Glomerular endothelial cell (primary cell): ENCODE measurements at regions not wholly inside any gene's neighbourhood (a gene's known extent, or its start where the extent isn't known, plus 50 kb on each side); places are given as distances from the start of the nearest gene placed in this dataset.
A peak's percentile ranks its signal among the peaks of the same experiment; 100 is the strongest.

Experiments used
- DNase-seq: peaks from one replicate; pipeline ENCODE4 v3.0.0-alpha.2; 2011; ENCODE audit warnings: low read depth, low spot score; ENCODE audit errors: extremely low read depth

DNA sequence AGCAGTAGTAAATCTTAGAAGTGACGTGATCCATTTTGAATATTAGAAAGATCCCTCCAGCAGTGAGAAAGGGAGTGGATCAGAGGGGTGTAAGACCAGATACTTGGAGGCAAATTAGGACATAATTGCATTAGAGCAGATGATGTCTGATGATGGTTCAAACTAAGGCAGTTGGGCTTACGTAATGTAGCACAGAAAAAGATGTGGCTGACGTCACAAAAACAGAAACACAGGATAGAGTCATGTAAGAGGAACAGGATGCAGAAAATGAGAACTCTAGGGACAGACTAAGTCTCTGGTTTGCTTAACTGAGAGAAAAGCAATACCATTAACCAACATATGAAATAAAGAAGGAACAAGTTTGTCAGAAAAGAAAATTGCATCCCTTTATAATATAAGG, 392.5 kb upstream of the DACH1 start:
- DNase-seq: no peak

GRCh38 chr13:72258340-72258981, 391.5 kb upstream of the DACH1 start:
- no peak for DNase-seq

GRCh38 chr13:72255908-72256307, 388.9 kb upstream of the DACH1 start:
- peak; percentile 4 for DNase-seq

DNA sequence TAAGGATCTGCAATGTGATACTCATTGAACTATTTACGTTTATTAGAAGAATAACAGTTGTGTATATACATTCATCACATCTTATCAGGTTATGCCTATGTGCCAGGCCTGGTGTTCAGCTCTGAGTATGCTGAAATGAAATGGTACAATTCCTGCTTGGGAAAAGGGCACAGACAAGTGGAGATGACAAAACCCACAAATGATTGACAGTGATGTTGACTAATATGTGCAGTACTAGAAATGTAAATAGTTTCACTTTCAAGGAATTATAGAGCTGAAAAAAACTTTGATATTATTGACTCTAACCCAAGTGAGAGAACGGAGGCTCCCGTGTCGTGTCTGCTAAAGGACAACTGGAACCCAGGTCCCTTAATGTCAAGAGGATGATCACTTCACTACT, 386.8 kb upstream of the DACH1 start:
- no peak for DNase-seq

DNA sequence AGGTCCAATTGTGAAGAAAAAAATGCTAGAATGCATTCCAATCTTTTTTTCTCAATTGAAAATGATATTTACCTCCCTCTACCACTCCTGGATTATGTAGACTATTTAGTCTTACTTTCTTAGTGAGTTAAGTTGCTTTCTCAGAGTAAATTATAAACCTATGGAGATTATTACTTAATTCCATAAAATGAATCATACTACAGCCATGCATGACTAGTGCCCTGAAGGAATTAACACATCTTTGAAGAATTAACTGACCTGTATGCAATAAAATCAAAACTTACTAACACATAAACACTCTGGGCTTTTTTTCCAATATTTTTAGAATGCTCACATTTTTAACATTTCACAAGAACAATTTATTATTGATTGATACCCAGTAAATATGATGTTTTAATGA, 379.4 kb upstream of the DACH1 start:
- no peak for DNase-seq

- no peak for DNase-seq
Observed at GRCh38 chr13:72244788-72245187, 377.8 kb upstream of the DACH1 start.

DNA sequence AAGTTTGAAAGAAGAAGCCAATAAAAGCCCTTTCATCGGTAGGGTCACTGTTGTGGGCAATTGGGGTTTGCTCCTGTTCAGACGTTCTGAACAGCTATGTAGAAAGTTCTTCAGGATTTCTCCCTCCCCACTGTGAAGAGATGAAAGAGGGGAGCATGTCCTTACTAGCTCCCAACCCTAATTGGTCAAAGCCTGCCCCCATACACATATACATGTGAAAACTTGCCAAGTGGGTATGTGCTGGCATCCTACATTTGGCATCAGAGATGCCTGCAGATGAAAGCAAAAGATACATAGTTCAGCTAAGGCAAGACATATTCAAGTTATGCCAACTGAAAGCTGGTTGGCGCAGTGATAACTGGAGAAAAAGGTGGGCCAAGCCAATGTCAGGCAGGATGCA, 363.1 kb upstream of the DACH1 start:
- DNase-seq: no peak

DNA sequence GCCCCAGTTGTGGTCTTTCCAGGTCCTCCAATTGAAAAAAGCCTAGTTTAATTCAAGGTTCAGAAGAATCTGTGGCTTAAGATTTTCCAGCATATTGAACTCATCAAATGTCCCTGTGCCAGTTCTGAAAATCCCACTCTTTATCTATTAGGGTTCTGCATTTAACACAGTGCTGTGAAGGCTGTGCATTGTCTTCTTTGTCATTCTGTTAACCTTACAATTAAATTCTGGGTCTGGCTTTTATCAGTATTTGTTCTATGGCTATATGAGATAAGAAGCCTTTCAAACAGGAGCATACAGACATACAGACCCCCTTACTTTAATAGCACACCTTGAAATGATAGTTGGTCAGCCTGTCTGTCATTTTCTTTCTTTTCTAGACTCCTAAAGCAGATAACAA, 362.1 kb upstream of the DACH1 start:
- DNase-seq: no peak

DNA sequence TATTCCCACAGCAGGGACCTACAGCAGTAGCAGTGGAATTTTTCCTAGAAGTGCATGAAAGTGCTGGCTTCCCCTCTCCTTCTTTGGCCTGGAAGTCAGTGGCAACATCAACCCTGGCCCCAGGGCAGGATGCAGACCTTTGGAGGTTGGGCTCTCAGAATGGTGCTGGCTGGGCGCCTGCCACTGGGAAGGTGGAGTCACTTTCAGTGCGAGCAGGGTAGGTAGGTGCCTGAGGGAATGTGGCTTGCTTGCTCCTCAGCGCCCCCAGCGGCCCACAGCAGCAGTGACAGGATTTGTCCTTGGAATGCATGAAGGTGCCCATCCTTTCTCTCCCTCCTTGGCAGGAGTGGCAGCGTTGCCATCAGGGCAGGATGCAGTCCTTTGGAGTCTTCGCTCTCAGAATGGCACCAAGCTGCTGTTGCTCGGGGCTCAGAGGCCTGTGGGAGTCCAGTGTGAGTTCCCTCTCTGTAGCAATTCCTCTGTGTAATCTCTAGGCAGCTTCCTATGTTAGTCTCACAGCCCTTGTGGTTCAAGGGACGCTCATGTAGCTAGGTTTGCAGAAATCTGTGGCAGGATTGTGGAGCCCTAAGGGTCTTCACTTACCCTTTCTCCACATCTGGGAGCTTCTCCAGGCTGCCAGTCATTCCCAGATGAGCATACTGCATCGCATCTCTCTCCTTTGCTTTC, 354.4 kb upstream of the DACH1 start:
- no peak for DNase-seq

DNA sequence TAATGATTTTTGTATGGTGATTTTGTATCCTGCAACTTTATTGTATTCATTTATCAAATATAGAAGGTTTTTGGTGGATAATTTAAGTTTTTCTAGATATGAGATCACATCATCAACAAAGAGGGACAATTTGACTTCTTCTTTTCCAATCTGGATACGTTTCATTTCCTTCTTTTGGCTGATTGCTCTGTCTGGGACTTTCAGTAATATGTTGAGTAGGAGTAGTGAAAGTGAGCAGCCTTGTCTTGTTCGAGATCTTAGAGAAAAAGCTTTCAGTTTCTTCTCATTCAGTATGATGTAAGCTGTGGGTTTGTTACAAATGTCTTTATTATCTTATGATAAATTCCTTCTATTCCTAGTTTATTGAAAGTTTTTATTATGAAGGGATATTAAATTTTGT, 352.0 kb upstream of the DACH1 start:
- no peak for DNase-seq

- no peak for DNase-seq
Observed at GRCh38 chr13:72217142-72217541, 350.1 kb upstream of the DACH1 start.

DNA sequence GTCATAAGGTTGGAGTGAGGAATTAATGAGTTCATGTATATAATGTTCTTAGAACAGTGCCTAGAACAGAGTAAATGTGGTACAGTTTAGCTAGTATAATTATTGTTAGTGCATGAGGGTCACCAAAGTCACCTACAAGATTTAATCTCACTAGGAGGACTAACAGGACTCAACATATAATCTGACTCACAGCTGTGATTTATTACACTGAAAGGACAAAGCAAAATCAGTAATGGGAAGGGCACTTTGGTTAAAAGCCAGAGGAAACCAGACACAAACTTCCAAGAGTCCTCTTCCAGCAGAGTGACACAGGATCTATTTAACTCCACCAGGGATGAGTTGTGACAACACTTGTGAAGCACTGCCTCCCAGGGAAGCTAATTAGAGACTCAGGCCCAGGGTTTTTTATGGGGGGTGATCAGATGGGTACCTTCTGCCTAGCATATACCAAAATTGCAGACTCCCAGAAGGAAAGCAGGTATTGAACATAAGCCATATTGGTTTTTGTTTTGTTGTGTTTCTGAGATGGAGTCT, 341.2 kb upstream of the DACH1 start:
- DNase-seq: no peak

DNA sequence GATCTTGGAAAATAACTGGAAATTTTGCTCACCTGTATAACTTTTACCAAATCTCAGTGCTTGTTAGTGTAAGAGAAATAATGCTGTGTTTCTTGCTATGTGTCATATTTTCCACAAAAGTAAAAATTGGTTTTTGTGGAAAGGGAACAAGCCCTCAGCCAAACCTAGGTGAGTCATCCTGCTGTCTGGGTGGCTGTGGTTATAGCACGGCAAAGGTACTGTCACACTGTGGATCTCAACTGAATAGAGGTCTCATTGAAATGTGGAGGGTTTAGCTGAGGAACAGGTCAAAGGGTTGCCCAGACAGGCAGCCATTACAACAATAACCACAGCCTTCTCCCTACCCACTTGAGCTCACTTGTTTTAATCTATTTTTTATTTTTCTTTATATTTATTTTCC, 338.8 kb upstream of the DACH1 start:
- no peak for DNase-seq

DNA sequence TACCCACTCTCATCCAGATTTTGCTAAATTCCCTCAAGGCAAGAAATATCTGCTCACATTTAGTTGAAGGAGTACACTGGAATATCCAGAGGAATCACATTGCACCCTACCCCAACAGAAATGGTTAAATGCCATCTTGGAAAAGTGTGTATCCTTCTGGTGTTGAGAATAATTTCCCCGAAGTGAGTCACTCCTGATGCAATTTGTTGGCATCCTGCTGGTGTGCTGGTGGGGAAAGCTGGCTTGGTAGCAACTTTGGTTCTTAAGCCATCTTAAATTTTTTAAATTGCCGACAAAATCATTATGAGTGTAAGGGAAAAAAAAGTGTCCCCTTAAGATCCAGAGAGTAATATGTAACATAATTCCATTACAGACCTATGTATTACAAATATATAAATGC, 337.3 kb upstream of the DACH1 start:
- DNase-seq: no peak

DNA sequence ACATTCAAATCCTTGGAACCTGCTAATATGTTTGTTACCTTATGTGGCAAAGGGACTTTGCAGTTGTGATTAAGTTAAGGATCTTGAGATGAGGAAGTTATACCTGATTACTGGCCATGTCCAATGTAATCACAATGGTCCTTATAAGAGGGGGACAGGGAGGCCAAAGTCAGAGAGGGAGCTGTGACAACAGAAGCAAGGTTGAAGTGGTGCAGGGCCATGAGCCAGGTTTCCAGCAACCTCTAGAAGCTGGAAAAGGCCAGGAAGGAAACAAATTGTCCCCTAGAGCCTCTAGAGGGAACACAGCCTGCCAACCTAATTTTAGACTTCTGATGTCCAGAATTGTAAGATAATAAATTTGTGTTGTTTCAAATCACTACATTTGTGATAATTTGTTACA, 334.7 kb upstream of the DACH1 start:
- no peak for DNase-seq

GRCh38 chr13:72199640-72200039, 332.6 kb upstream of the DACH1 start:
- DNase-seq: no peak

GRCh38 chr13:72198967-72199560, 332.1 kb upstream of the DACH1 start:
- no peak for DNase-seq

GRCh38 chr13:72198042-72198441, 331.0 kb upstream of the DACH1 start:
- no peak for DNase-seq

- no peak for DNase-seq
Observed at GRCh38 chr13:72195044-72195704, 328.2 kb upstream of the DACH1 start.

- no peak for DNase-seq
Observed at GRCh38 chr13:72194523-72194922, 327.5 kb upstream of the DACH1 start.

- DNase-seq: no peak
Observed at GRCh38 chr13:72186730-72187422, 319.9 kb upstream of the DACH1 start.
